ENCODE measurements at regions not wholly inside any gene's neighbourhood (a gene's known extent, or its start where the extent isn't known, plus 50 kb on each side); places are given as distances from the start of the nearest gene placed in this dataset.

DNA sequence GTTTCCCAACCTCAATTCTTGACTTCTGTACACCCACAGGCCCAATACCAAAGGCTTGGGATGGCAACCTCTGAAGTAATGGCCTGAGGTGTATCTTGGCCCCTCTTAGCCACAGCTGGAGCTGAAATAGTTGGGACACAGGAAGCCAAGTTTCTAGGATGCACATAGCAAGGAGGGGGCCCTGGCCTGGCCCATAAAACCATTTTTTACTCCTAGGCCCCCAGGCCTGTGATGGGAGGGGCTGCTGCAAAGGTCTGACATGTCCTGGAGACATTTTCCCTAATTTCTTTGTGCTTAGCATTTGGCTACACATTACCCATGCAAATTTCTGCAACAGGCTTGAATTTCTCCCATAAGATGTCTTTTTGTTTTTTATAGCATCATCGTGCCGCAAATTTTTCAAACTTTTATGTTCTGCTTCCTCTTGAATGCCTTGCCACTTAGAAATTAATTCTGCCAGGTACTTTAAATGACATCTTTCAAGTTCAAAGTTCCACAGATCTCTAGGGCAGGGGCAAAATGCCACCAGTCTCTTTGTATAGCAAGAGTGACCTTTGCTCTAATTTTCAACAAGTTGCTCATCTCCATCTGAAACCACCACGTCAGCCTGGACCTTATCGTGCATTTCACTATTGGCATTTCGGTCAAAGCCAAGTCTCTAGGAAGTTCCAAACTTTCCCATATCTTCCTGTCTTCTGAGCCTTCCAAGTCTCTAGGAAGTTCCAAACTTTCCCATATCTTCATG lies 490.8 kb downstream of the IPMK start:
- TF ChIP-seq, protein P1, sequence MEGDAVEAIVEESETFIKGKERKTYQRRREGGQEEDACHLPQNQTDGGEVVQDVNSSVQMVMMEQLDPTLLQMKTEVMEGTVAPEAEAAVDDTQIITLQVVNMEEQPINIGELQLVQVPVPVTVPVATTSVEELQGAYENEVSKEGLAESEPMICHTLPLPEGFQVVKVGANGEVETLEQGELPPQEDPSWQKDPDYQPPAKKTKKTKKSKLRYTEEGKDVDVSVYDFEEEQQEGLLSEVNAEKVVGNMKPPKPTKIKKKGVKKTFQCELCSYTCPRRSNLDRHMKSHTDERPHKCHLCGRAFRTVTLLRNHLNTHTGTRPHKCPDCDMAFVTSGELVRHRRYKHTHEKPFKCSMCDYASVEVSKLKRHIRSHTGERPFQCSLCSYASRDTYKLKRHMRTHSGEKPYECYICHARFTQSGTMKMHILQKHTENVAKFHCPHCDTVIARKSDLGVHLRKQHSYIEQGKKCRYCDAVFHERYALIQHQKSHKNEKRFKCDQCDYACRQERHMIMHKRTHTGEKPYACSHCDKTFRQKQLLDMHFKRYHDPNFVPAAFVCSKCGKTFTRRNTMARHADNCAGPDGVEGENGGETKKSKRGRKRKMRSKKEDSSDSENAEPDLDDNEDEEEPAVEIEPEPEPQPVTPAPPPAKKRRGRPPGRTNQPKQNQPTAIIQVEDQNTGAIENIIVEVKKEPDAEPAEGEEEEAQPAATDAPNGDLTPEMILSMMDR (IDR thresholded peaks at IDR 0.05; ENCODE audit: poor library complexity): no peak
- TF ChIP-seq EZH2 (IDR thresholded peaks at IDR 0.05; ENCODE audit: borderline replicate concordance) (no peak), EZH2phosphoT487 (IDR thresholded peaks at IDR 0.05; ENCODE audit: low read depth, severe bottlenecking, unreplicated experiment) (no peak)

Measured in hepatocyte (in vitro differentiated cells).